HUDEP-2 (cell line): ENCODE measurements at regions not wholly inside any gene's neighbourhood (a gene's known extent, or its start where the extent isn't known, plus 50 kb on each side); places are given as distances from the start of the nearest gene placed in this dataset.
"Not testable (repeated sequence)": the region's sequence is repeated elsewhere in the genome, so short reads cannot be mapped to it uniquely, and the experiment has no call there.

Source experiments
- DNase-seq, 76 experiments: peaks; one replicate each; lab custom pipeline; 2025; ENCODE audit not compliant: unreplicated experiment in 76 of 76; lab: John Stamatoyannopoulos, UW

DNA sequence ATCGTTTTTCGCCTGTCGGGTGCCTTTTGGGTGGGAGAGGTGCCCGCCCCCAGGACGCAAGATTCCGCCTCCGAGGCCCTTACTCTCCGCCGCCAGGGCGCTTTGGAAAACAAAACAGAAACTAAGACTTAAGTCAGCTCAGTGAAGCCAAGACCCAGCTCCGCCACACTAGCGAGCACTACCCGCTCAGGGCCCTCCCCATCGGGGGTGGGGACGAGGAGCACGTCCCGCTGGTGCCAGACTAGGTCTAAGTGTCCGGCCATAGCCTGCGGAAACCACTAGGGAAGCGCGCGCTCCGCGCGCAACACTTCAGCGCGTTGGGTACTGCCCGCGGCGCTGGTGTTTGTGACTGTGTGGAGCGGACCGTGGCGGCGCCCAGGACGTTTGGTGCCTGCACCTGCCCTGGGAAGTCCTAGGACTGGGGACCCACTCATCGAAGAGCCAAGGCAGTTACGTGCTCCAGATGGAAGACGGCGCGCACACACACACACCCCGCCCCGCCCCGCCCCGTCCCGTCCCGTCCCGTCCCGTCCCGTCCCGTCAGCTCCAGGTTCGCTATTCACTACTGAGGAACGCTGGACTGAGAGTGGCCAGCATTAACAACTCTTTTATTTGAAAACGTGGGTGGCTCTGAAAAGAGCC lies 57.6 kb upstream of the BOLA1 start:
- DNase-seq: not testable (repeated sequence)

- not testable (repeated sequence) for DNase-seq
Observed at GRCh38 chr1:149842458-149843064, 56.8 kb upstream of the BOLA1 start.

- DNase-seq: peak in 4 of 76 experiments; percentile 12 to 38 (median 22)
Observed at GRCh38 chr1:149843431-149844041, 55.8 kb upstream of the BOLA1 start.

GRCh38 chr1:149844101-149844500 lies 55.3 kb upstream of the BOLA1 start:
- DNase-seq: peak in 6 of 76 experiments; percentile 4 to 50 (median 21)

DNA sequence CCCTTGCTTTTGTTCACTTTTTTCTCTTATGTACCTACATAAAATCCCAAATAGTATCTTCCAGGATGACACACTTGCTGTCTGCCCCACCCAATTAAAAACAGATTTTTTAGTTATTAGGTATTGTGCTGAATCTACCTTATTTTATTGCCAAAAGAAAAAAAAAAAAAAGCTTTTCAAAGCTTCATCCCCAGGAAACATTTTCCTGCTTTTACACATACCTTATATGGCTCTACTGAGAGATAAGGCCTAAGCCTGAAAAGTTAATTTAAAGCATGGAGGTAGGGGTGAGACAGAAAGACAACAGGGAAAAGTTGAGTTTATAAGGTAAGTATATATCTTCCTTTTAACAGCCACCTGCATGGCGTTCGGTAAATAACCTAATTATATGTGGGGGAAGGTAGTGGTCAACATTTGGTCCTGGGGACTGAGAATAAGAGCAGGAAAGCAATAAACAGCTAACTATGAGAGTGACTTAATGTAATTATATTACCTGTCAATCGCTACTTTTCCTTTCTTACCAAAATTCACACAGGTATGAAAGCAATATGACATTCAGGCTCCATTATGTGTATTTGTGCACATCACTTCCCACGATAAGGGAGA lies 54.6 kb upstream of the BOLA1 start:
- no peak for DNase-seq

GRCh38 chr1:149845416-149845815 lies 54.0 kb upstream of the BOLA1 start:
- DNase-seq: no peak

DNA sequence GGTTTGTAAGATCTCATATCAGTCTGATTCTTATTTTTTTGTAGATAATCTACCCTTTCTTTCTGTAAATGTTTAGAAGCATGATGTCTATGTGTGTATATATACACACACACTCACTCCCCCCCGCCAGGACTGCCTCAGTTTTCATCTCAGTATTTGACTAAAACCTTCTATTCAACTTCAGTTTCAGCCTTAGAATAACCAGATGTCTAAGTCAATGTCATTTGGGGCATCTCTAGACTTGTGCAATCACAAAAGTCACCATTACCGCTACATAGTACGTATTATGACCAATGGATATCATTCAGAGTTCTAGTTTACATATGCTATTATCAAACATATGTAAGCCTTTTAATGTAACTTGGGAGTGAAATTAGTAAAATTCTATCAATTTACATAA lies 53.3 kb upstream of the BOLA1 start:
- no peak for DNase-seq

DNA sequence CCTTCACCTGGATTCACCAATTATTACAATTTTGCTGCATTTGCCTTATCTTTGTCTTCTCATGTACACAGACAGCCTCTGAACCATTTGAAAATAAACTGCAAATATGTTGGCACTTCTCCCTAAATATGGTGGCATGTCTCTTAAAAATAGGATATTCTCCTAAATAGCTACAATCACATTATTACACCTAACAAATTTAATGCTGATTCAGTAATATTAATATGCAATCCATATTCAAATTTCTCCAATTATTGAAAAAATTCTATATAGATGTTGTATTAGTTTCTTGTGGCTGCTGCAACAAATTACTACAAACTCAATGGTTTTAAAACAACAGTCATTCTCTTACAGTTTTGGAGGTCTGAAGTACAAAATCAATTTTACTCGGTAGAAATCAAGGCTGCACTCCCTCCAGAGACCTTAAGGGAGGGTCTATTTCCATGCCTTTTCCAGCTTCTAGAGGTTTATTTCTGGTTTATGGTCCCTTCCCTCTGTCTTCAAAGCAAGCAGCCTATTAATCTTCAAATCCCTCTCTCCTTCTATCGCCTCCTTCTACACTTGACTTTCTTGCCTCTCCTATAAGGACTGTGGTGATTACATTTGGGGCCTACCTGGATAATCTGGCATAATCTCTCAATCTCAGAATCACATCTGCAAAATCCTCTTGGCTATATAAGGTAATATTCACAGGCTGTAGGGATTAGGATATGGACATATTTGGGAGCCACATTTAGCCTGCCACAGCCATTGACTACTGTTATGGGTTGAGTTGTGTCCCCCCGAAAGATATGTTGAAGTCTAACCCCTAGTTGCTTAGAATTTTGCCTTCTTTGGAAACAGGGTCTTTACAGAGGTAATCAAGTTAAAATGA lies 52.5 kb upstream of the BOLA1 start:
- no peak for DNase-seq

DNA sequence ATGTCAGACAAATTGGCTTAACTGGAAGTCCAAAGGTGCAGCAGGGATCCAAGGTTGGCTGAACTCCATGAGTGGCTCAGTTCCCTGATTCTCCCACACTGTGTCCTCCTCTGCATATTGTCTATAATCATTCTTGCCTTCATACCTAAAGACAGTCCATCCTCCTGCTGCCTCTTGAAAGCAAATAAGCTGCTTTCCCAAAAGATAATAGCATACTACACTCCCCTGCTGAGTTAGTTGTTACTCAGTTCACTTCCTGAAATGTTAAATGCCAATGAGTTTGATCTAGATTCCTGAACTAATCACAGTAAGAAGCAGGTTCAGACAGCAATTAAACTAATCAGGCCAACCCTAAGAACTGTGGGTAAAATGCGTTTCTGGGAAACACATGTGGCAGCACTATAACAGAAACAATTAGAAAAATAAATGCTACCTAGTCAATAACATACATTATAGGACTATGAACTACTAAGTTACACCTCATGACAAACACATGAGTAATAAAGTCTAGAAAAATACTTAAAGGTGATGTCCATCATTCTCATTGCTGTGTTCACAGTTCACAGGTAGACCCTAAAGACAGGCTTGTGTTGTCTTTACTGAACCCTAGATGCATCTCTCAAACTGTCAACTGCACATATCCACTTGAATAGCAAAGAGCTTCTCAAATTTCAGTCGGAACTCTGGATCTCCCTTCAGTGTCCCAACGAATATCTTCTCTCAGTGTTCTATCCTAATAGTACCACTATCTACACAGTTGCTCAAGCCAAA lies 50.8 kb upstream of the BOLA1 start:
- peak in 1 of 76 experiments; percentile 16 for DNase-seq

- no peak for DNase-seq
Observed at GRCh38 chr1:149849111-149849946, 50.0 kb upstream of the BOLA1 start.
